Hepatocyte (in vitro differentiated cells): ENCODE measurements at regions not wholly inside any gene's neighbourhood (a gene's known extent, or its start where the extent isn't known, plus 50 kb on each side); places are given as distances from the start of the nearest gene placed in this dataset.

Experiments
- DNase-seq: peaks from one replicate; pipeline ENCODE4 v3.0.0-alpha.2; 2016; ENCODE audit warnings: low spot score
- H2AFZ ChIP-seq: fragments of 200-600 bp; sonication (generic); 2 replicates; pipeline ENCODE4 v1.6.0; 2016; ENCODE audit warnings: antibody characterized with exemption, mild to moderate bottlenecking
- H3K27ac ChIP-seq: fragments of 200-600 bp; sonication (generic); 2 replicates; pipeline ENCODE4 v1.5.1; 2016; ENCODE audit warnings: mild to moderate bottlenecking
- H3K27me3 ChIP-seq: fragments of 200-600 bp; sonication (generic); 2 replicates; pipeline ENCODE4 v1.6.1; 2016
- H3K36me3 ChIP-seq: fragments of 200-600 bp; sonication (generic); replicated peaks from 2 replicates; pipeline ENCODE4 v1.5.1; 2016; ENCODE audit warnings: low read depth; ENCODE audit not compliant: insufficient read depth
- H3K4me1 ChIP-seq: fragments of 200-600 bp; sonication (generic); 2 replicates; pipeline ENCODE4 v1.5.1; 2016; ENCODE audit warnings: mild to moderate bottlenecking, moderate library complexity; ENCODE audit not compliant: insufficient read depth
- H3K4me2 ChIP-seq: fragments of 200-600 bp; sonication (generic); 2 replicates; pipeline ENCODE4 v1.6.0; 2016
- H3K4me3 ChIP-seq: fragments of 200-600 bp; sonication (generic); 2 replicates; pipeline ENCODE4 v1.5.1; 2016; ENCODE audit warnings: mild to moderate bottlenecking
- H3K79me2 ChIP-seq: fragments of 200-600 bp; sonication (generic); 2 replicates; pipeline ENCODE4 v1.6.0; 2017; ENCODE audit warnings: mild to moderate bottlenecking
- H3K9me2 ChIP-seq: fragments of 200-600 bp; sonication (generic); replicated peaks from 2 replicates; pipeline ENCODE4 v1.6.0; 2017; ENCODE audit warnings: mild to moderate bottlenecking; ENCODE audit not compliant: insufficient read depth
- H3K9me3 ChIP-seq: fragments of 200-600 bp; sonication (generic); 2 replicates; pipeline ENCODE4 v1.5.1; 2016; ENCODE audit warnings: low read depth, mild to moderate bottlenecking
- H4K20me1 ChIP-seq: fragments of 200-600 bp; sonication (generic); 2 replicates; pipeline ENCODE4 v1.6.0; 2016; ENCODE audit warnings: mild to moderate bottlenecking; ENCODE audit not compliant: insufficient read depth, poor library complexity, severe bottlenecking
- EZH2 ChIP-seq: fragments of 200-600 bp; sonication (generic); IDR thresholded peaks from 2 replicates; pipeline ENCODE4 v1.6.1; 2016; ENCODE audit warnings: antibody characterized with exemption, mild to moderate bottlenecking, borderline replicate concordance
- EZH2phosphoT487 ChIP-seq: fragments of 200-600 bp; sonication (generic); IDR thresholded peaks from one replicate; pipeline ENCODE4 v1.6.1; 2018; ENCODE audit warnings: antibody characterized with exemption, mild to moderate bottlenecking, low read depth, moderate library complexity; ENCODE audit not compliant: unreplicated experiment, severe bottlenecking
- WGBS: methylation state at CpG from one replicate; pipeline ENCODE4 v1.1.6; 2016; ENCODE audit warnings: low lambda C conversion rate; ENCODE audit errors: missing lambda C conversion rate; 5-methylcytosine and 5-hydroxymethylcytosine counted together
- TF ChIP-seq, protein P1 (sequence below): fragments of 200-600 bp; sonication (generic); IDR thresholded peaks from 2 replicates; pipeline ENCODE4 v1.5.1; 2016; ENCODE audit warnings: antibody characterized with exemption, mild to moderate bottlenecking; ENCODE audit not compliant: poor library complexity

DNA sequence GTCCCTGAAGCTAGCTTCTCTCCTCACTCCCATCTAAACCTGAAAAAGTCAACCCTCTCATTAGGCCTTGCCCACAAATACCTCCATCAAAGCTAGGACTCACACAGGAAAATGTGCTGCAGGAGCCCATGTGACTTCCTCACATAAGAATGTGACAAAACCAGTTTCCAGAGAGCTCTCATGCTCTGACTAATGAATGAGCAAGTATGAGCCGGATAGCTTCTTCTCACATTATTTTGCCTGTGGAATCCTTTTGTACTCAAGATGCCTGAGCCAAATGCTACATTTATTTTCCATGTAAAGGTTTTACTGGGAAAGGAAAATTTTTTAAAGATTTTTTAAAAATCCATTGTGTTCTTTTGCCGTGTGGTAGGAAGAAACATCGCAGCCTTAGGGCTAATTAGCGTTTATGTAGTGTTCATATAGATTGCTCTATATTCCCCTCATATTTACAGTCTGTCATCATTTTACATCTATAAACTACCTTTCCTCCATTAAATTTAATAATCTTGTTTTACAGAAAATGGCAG is 68.6 kb upstream of the CCN6 start:
- TF ChIP-seq EZH2phosphoT487 (no peak), EZH2 (no peak)
- TF ChIP-seq, protein P1, sequence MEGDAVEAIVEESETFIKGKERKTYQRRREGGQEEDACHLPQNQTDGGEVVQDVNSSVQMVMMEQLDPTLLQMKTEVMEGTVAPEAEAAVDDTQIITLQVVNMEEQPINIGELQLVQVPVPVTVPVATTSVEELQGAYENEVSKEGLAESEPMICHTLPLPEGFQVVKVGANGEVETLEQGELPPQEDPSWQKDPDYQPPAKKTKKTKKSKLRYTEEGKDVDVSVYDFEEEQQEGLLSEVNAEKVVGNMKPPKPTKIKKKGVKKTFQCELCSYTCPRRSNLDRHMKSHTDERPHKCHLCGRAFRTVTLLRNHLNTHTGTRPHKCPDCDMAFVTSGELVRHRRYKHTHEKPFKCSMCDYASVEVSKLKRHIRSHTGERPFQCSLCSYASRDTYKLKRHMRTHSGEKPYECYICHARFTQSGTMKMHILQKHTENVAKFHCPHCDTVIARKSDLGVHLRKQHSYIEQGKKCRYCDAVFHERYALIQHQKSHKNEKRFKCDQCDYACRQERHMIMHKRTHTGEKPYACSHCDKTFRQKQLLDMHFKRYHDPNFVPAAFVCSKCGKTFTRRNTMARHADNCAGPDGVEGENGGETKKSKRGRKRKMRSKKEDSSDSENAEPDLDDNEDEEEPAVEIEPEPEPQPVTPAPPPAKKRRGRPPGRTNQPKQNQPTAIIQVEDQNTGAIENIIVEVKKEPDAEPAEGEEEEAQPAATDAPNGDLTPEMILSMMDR: no peak
- Histone ChIP-seq H3K9me3 (no peaks in the 10 kb centered on the region), H3K4me2 (no peak overlapping the region), H3K4me1 (peaks cover 8% of the 10 kb centered on the region), H3K79me2 (no peaks in the 10 kb centered on the region), H3K27me3 (no peaks in the 10 kb centered on the region), H3K9me2 (no peaks in the 10 kb centered on the region), H3K27ac (peak overlapping the region; percentile 85), H3K36me3 (no peaks in the 10 kb centered on the region), H3K4me3 (no peak overlapping the region), H2AFZ (no peak overlapping the region), H4K20me1 (no peaks in the 10 kb centered on the region)
- 73% methylated on average over 4 of the region's 4 CpGs for WGBS
- DNase-seq: peak; percentile 82

GRCh38 chr6:111986651-111987050 is 67.3 kb upstream of the CCN6 start:
- Histone ChIP-seq H3K36me3 (no peaks in the 10 kb centered on the region), H3K4me3 (no peak overlapping the region), H3K4me2 (no peak overlapping the region), H3K79me2 (no peaks in the 10 kb centered on the region), H3K4me1 (peaks cover 8% of the 10 kb centered on the region), H3K9me3 (no peaks in the 10 kb centered on the region), H2AFZ (no peak overlapping the region), H3K27ac (peak overlapping the region; percentile 85), H4K20me1 (no peaks in the 10 kb centered on the region), H3K9me2 (no peaks in the 10 kb centered on the region), H3K27me3 (no peaks in the 10 kb centered on the region)
- DNase-seq: no peak
- 95% methylated on average over 3 of the region's 3 CpGs for WGBS
- TF ChIP-seq, protein P1: no peak
- no peak for TF ChIP-seq EZH2
- no peak for TF ChIP-seq EZH2phosphoT487

DNA sequence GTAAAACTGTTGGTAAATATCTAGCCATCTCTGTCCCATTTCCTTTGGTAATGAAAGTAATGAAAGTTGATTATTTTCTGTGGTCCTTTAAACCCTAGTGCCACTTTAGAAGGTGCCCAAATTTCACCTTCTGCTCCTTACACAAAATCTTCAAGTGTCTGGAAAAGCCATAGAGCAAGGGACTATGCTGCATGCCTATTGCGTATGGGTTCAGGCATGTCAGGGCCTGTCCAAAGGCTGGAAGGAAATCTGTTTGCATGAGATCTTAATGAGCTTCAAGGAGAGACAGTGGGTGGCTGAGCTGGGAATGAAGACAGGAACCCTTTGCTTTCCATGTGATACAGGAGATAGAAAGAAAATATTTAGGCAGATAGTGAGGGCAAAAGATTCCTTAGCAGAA is 66.6 kb upstream of the CCN6 start:
- Histone ChIP-seq H4K20me1 (no peaks in the 10 kb centered on the region), H3K79me2 (no peaks in the 10 kb centered on the region), H3K27ac (peak overlapping the region; percentile 85), H3K36me3 (no peaks in the 10 kb centered on the region), H3K4me3 (no peak overlapping the region), H3K9me3 (no peaks in the 10 kb centered on the region), H3K4me2 (no peak overlapping the region), H3K9me2 (no peaks in the 10 kb centered on the region), H3K4me1 (peaks cover 8% of the 10 kb centered on the region), H3K27me3 (no peaks in the 10 kb centered on the region), H2AFZ (no peak overlapping the region)
- WGBS: 74% methylated on average over 1 of the region's 1 CpG
- TF ChIP-seq, protein P1: no peak
- TF ChIP-seq EZH2phosphoT487: no peak
- no peak for TF ChIP-seq EZH2
- DNase-seq: no peak

- WGBS: 98% methylated on average over 2 of the region's 2 CpGs
- H3K27ac ChIP-seq: no peak overlapping the region
Measured at GRCh38 chr6:111988926-111989325, 65.0 kb upstream of the CCN6 start.

More at GRCh38 chr6:111988926-111989325, 65.0 kb upstream of the CCN6 start:
- no peak overlapping the region for H3K4me2 ChIP-seq
- H3K4me1 ChIP-seq: peaks cover 8% of the 10 kb centered on the region
- no peaks in the 10 kb centered on the region for H3K9me3 ChIP-seq
- no peak overlapping the region for H3K4me3 ChIP-seq
- H3K79me2 ChIP-seq: no peaks in the 10 kb centered on the region
- TF ChIP-seq, protein P1: no peak
- DNase-seq: no peak
- H4K20me1 ChIP-seq: no peaks in the 10 kb centered on the region
- H3K36me3 ChIP-seq: no peaks in the 10 kb centered on the region
- H3K9me2 ChIP-seq: no peaks in the 10 kb centered on the region
- no peak overlapping the region for H2AFZ ChIP-seq
- no peaks in the 10 kb centered on the region for H3K27me3 ChIP-seq
